ENCODE measurements at regions not wholly inside any gene's neighbourhood (a gene's known extent, or its start where the extent isn't known, plus 50 kb on each side); places are given as distances from the start of the nearest gene placed in this dataset.

- H3K36me3 ChIP-seq = no peaks in the 10 kb centered on the region
- peaks cover 19% of the 10 kb centered on the region for H3K4me1 ChIP-seq
- H3K9me3 ChIP-seq = peaks cover 10% of the 10 kb centered on the region; the same call in 1 of the 2 replicates
- no peak overlapping the region for H3K27ac ChIP-seq
- H3K4me3 ChIP-seq = no peak overlapping the region
- H3K9ac ChIP-seq = no peak overlapping the region
- H3K27me3 ChIP-seq = no peaks in the 10 kb centered on the region
- no peaks in the 10 kb centered on the region for H4K20me1 ChIP-seq
- TF ChIP-seq Cebpa-rat (IDR thresholded peaks at IDR 0.05) = no peak
- no peak overlapping the region for H3K4me2 ChIP-seq
Observed at GRCh38 chr12:65567820-65568219, 256.5 kb upstream of the HMGA2 start.

DNA sequence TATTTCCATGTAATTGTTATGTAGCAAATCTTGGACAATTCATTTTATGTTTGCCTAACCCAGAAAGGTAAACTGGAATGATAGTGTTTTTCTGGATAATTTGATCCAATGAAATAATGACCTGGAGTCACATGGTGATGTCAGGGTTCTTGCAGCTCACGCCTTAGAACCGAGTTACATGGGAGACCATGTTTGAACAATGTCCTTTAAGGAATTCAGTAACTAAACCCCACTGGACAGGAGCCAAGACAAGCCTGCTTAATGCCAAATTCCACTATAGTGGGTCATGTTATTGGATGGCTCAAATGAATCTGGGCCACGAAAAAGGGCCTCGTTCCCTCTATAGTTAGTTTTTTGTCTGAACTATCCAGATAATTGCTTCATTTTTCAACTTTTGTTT is 255.8 kb upstream of the HMGA2 start:
- H3K36me3 ChIP-seq = no peaks in the 10 kb centered on the region
- H3K9ac ChIP-seq = no peak overlapping the region
- H3K27ac ChIP-seq = no peak overlapping the region

GRCh38 chr12:65570451-65571130 is 253.7 kb upstream of the HMGA2 start:
- Histone ChIP-seq H4K20me1 (no peaks in the 10 kb centered on the region), H3K27ac (no peak overlapping the region), H3K27me3 (no peaks in the 10 kb centered on the region), H3K4me1 (peaks cover 18% of the 10 kb centered on the region), H3K4me3 (no peak overlapping the region), H3K9ac (no peak overlapping the region), H3K4me2 (no peak overlapping the region), H3K36me3 (no peaks in the 10 kb centered on the region), H3K9me3 (peaks cover 31% of the 10 kb centered on the region)
- no peak for TF ChIP-seq Cebpa-rat (IDR thresholded peaks at IDR 0.05)

More for the DNA sequence above, 255.8 kb upstream of the HMGA2 start:
- Histone ChIP-seq H3K9me3 (peaks cover 17% of the 10 kb centered on the region), H3K4me3 (no peak overlapping the region), H3K4me1 (peaks cover 19% of the 10 kb centered on the region), H4K20me1 (no peaks in the 10 kb centered on the region), H3K27me3 (no peaks in the 10 kb centered on the region), H3K4me2 (no peak overlapping the region)
- no peak for TF ChIP-seq Cebpa-rat (IDR thresholded peaks at IDR 0.05)

- Histone ChIP-seq H3K4me3 (no peak overlapping the region), H4K20me1 (no peaks in the 10 kb centered on the region), H3K9ac (no peak overlapping the region), H3K27me3 (no peaks in the 10 kb centered on the region), H3K9me3 (peaks cover 35% of the 10 kb centered on the region), H3K4me1 (no peaks in the 10 kb centered on the region), H3K27ac (no peak overlapping the region), H3K36me3 (no peaks in the 10 kb centered on the region), H3K4me2 (no peak overlapping the region)
- TF ChIP-seq Cebpa-rat (IDR thresholded peaks at IDR 0.05) = no peak
Observed at GRCh38 chr12:65574867-65575266, 249.4 kb upstream of the HMGA2 start.

DNA sequence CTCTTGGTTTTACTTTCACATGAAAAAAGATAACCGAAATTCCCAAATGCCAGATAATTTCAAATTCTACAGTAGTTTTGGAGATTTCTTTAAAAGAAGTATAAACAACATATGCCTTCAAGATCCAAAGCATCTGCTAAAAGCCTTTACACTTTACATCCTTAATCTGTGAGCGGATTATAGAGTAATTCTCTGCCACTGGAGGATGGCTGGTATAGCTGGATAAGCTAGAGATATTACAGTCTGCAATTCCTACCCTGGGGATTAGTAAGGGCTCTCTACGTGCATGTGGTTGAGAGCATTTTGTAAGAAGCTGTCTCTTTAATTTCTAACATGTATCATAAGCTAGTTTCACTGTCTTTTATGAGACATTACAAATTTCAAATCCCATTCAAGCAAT is 240.3 kb upstream of the HMGA2 start:
- no peaks in the 10 kb centered on the region for H3K27me3 ChIP-seq
- H4K20me1 ChIP-seq = no peaks in the 10 kb centered on the region

GRCh38 chr12:65585648-65586602 is 238.4 kb upstream of the HMGA2 start:
- no peaks in the 10 kb centered on the region for H4K20me1 ChIP-seq
- TF ChIP-seq Cebpa-rat (IDR thresholded peaks at IDR 0.05) = no peak
- H3K4me1 ChIP-seq = no peaks in the 10 kb centered on the region
- H3K36me3 ChIP-seq = no peaks in the 10 kb centered on the region
- H3K9ac ChIP-seq = no peak overlapping the region
- no peak overlapping the region for H3K4me3 ChIP-seq
- no peak overlapping the region for H3K4me2 ChIP-seq
- H3K9me3 ChIP-seq = no peaks in the 10 kb centered on the region
- no peaks in the 10 kb centered on the region for H3K27me3 ChIP-seq
- H3K27ac ChIP-seq = no peak overlapping the region

More for the DNA sequence above, 240.3 kb upstream of the HMGA2 start:
- no peak overlapping the region for H3K4me2 ChIP-seq
- H3K9me3 ChIP-seq = no peaks in the 10 kb centered on the region
- no peaks in the 10 kb centered on the region for H3K36me3 ChIP-seq
- H3K27ac ChIP-seq = no peak overlapping the region
- no peaks in the 10 kb centered on the region for H3K4me1 ChIP-seq
- no peak overlapping the region for H3K4me3 ChIP-seq
- TF ChIP-seq Cebpa-rat (IDR thresholded peaks at IDR 0.05) = no peak
- no peak overlapping the region for H3K9ac ChIP-seq

GRCh38 chr12:65586796-65587195 is 237.5 kb upstream of the HMGA2 start:
- Histone ChIP-seq H3K36me3 (no peaks in the 10 kb centered on the region), H3K9me3 (no peaks in the 10 kb centered on the region), H3K4me3 (no peak overlapping the region), H3K9ac (no peak overlapping the region), H4K20me1 (no peaks in the 10 kb centered on the region), H3K27ac (no peak overlapping the region), H3K4me2 (no peak overlapping the region), H3K4me1 (no peaks in the 10 kb centered on the region), H3K27me3 (no peaks in the 10 kb centered on the region)
- TF ChIP-seq Cebpa-rat (IDR thresholded peaks at IDR 0.05) = no peak

- Histone ChIP-seq H3K36me3 (no peaks in the 10 kb centered on the region), H3K9me3 (no peaks in the 10 kb centered on the region), H3K4me3 (no peak overlapping the region), H3K9ac (no peak overlapping the region), H3K27me3 (no peaks in the 10 kb centered on the region), H3K27ac (no peak overlapping the region), H3K4me1 (no peaks in the 10 kb centered on the region), H4K20me1 (no peaks in the 10 kb centered on the region), H3K4me2 (no peak overlapping the region)
- TF ChIP-seq Cebpa-rat (IDR thresholded peaks at IDR 0.05) = no peak
Observed at GRCh38 chr12:65590318-65590717, 234.0 kb upstream of the HMGA2 start.

- no peaks in the 10 kb centered on the region for H3K27me3 ChIP-seq
- no peak overlapping the region for H3K4me3 ChIP-seq
- H3K36me3 ChIP-seq = no peaks in the 10 kb centered on the region
- no peak overlapping the region for H3K9ac ChIP-seq
- no peaks in the 10 kb centered on the region for H3K9me3 ChIP-seq
- H3K4me1 ChIP-seq = no peaks in the 10 kb centered on the region
- TF ChIP-seq Cebpa-rat (IDR thresholded peaks at IDR 0.05) = no peak
- H3K27ac ChIP-seq = no peak overlapping the region
- no peaks in the 10 kb centered on the region for H4K20me1 ChIP-seq
- H3K4me2 ChIP-seq = no peak overlapping the region
Observed at GRCh38 chr12:65592416-65592815, 231.9 kb upstream of the HMGA2 start.

- H3K36me3 ChIP-seq = no peaks in the 10 kb centered on the region
- no peak overlapping the region for H3K4me3 ChIP-seq
- H3K27ac ChIP-seq = no peak overlapping the region
- H3K9ac ChIP-seq = no peak overlapping the region
- no peaks in the 10 kb centered on the region for H3K9me3 ChIP-seq
- no peaks in the 10 kb centered on the region for H3K4me1 ChIP-seq
- H3K4me2 ChIP-seq = no peak overlapping the region
- no peaks in the 10 kb centered on the region for H3K27me3 ChIP-seq
- TF ChIP-seq Cebpa-rat (IDR thresholded peaks at IDR 0.05) = no peak
- no peaks in the 10 kb centered on the region for H4K20me1 ChIP-seq
Observed at GRCh38 chr12:65593239-65593701, 231.0 kb upstream of the HMGA2 start.

Measured in BLaER1 (cell line).